ENCODE measurements at regions not wholly inside any gene's neighbourhood (a gene's known extent, or its start where the extent isn't known, plus 50 kb on each side); places are given as distances from the start of the nearest gene placed in this dataset.
"Not testable (repeated sequence)": the region's sequence is repeated elsewhere in the genome, so short reads cannot be mapped to it uniquely, and the experiment has no call there.

GRCh38 chr12:43196268-43196907, 355.6 kb downstream of the ADAMTS20 start:
- Histone ChIP-seq H3K4me1 (replicated peaks in 1 of 2) (no peaks in the 10 kb centered on the region), H3K9me3 (replicated peaks in 1 of 3) (no peaks in the 10 kb centered on the region), H3K4me3 (no peak overlapping the region), H3K36me3 (replicated peaks in 1 of 2) (no peaks in the 10 kb centered on the region), H3K27me3 (no peaks in the 10 kb centered on the region), H3K27ac (no peak overlapping the region)
- no peak for DNase-seq
- intact Hi-C loops (cut with DNase I), result no loop called here
- WGBS, 4 donors, result 82 to 89% (median 84%) methylated on average over 2 of the region's 2 CpGs
- TF ChIP-seq, protein P1, sequence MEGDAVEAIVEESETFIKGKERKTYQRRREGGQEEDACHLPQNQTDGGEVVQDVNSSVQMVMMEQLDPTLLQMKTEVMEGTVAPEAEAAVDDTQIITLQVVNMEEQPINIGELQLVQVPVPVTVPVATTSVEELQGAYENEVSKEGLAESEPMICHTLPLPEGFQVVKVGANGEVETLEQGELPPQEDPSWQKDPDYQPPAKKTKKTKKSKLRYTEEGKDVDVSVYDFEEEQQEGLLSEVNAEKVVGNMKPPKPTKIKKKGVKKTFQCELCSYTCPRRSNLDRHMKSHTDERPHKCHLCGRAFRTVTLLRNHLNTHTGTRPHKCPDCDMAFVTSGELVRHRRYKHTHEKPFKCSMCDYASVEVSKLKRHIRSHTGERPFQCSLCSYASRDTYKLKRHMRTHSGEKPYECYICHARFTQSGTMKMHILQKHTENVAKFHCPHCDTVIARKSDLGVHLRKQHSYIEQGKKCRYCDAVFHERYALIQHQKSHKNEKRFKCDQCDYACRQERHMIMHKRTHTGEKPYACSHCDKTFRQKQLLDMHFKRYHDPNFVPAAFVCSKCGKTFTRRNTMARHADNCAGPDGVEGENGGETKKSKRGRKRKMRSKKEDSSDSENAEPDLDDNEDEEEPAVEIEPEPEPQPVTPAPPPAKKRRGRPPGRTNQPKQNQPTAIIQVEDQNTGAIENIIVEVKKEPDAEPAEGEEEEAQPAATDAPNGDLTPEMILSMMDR (IDR thresholded peaks at IDR 0.05), result no peak
- no peak for TF ChIP-seq POLR2A (IDR thresholded peaks at IDR 0.05)

- intact Hi-C loops (cut with DNase I); H3K4me1 ChIP-seq (replicated peaks in 1 of 2); H3K9me3 ChIP-seq (replicated peaks in 1 of 3); DNase-seq; H3K36me3 ChIP-seq (replicated peaks in 1 of 2); H3K27me3 ChIP-seq; H3K4me3 ChIP-seq; H3K27ac ChIP-seq: not testable (repeated sequence)
- 68 to 79% (median 77%) methylated on average over 2 of the region's 2 CpGs for WGBS, 4 donors
Measured at GRCh38 chr12:43193096-43193495, 358.9 kb downstream of the ADAMTS20 start.

DNA sequence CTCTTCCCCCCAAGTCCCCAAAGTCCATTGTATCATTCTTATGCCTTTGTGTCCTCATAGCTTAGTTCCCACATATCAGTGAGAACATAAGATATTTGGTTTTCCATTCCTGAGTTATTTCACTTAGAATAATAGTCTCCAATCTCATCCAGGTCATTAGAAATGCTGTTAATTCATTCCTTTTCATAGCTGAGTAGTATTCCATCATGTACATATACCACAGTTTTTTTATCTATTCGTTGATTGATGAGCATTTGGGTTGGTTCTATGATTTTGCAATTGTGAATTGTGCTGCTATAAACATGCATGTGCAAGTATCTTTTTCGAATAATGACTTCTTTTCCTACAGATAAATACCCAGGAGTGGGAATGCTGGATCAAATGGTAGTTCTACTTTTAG, 359.6 kb downstream of the ADAMTS20 start:
- 70 to 85% (median 80%) methylated on average over 2 of the region's 2 CpGs for WGBS, 4 donors
- intact Hi-C loops (cut with DNase I); H3K27ac ChIP-seq; DNase-seq; H3K36me3 ChIP-seq (replicated peaks in 1 of 2); H3K4me1 ChIP-seq (replicated peaks in 1 of 2); H3K9me3 ChIP-seq (replicated peaks in 1 of 3); H3K4me3 ChIP-seq; H3K27me3 ChIP-seq: not testable (repeated sequence)

GRCh38 chr12:43180242-43180641, 371.8 kb downstream of the ADAMTS20 start:
- no peaks in the 10 kb centered on the region for H3K4me1 ChIP-seq (replicated peaks in 1 of 2)
- no peaks in the 10 kb centered on the region for H3K27me3 ChIP-seq
- no peak overlapping the region for H3K4me3 ChIP-seq
- intact Hi-C loops (cut with DNase I), result no loop called here
- WGBS, 4 donors, result 66 to 78% (median 77%) methylated on average over 4 of the region's 4 CpGs
- TF ChIP-seq POLR2A (IDR thresholded peaks at IDR 0.05), result no peak
- TF ChIP-seq, protein P1 (IDR thresholded peaks at IDR 0.05), result no peak
- H3K27ac ChIP-seq, result no peak overlapping the region
- no peaks in the 10 kb centered on the region for H3K36me3 ChIP-seq (replicated peaks in 1 of 2)
- H3K9me3 ChIP-seq (replicated peaks in 1 of 3), result no peaks in the 10 kb centered on the region
- DNase-seq, result no peak

DNA sequence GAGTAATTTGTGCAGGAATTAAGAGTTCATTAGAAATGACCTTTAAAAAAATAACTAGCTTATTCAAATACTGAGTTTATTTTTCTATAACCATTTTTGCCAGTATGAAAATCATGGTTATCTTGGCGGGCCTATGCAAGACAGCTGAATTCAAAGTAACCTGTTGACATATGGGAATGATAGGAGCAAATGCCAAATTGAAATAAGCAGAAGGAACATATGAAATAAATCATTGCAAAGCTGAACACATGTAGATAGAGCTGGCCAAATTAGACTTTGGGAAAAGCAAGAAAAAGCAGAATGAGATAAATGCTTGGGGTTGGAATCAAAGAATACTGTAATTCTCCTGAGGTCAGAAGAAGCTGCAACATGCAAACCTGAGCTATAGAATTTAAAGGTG, 372.5 kb downstream of the ADAMTS20 start:
- no peaks in the 10 kb centered on the region for H3K36me3 ChIP-seq (replicated peaks in 1 of 2)
- DNase-seq, result no peak
- 65 to 72% (median 68%) methylated on average over 1 of the region's 1 CpG for WGBS, 4 donors
- TF ChIP-seq POLR2A (IDR thresholded peaks at IDR 0.05), result no peak
- TF ChIP-seq, protein P1 (IDR thresholded peaks at IDR 0.05), result no peak
- intact Hi-C loops (cut with DNase I), result no loop called here
- H3K27me3 ChIP-seq, result no peaks in the 10 kb centered on the region
- no peaks in the 10 kb centered on the region for H3K4me1 ChIP-seq (replicated peaks in 1 of 2)
- H3K27ac ChIP-seq, result no peak overlapping the region
- H3K4me3 ChIP-seq, result no peak overlapping the region
- no peaks in the 10 kb centered on the region for H3K9me3 ChIP-seq (replicated peaks in 1 of 3)

Data from adrenal gland (tissue), 9 donors.